ENCODE measurements at regions not wholly inside any gene's neighbourhood (a gene's known extent, or its start where the extent isn't known, plus 50 kb on each side); places are given as distances from the start of the nearest gene placed in this dataset.

DNA sequence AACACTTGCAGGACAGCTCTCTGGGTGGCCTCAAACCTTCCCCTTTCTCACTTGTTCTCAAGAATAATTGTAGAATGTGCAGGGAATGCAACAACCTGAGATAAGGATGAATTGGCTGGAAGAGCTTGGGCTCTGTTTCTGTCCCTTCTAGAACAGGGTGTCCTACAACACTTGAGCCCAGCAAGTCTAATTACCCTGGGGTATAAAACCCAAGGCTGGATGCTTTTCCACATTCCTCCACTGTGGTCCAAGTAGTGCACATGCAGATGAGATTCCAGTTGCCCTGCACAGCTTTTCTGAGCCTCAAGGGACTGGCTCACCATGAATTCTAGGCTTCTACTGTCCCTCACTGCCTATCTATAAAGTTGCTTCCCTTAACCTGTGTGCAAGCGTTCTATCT lies 140.8 kb upstream of the SPATS2L start:
- TF ChIP-seq, protein P1, sequence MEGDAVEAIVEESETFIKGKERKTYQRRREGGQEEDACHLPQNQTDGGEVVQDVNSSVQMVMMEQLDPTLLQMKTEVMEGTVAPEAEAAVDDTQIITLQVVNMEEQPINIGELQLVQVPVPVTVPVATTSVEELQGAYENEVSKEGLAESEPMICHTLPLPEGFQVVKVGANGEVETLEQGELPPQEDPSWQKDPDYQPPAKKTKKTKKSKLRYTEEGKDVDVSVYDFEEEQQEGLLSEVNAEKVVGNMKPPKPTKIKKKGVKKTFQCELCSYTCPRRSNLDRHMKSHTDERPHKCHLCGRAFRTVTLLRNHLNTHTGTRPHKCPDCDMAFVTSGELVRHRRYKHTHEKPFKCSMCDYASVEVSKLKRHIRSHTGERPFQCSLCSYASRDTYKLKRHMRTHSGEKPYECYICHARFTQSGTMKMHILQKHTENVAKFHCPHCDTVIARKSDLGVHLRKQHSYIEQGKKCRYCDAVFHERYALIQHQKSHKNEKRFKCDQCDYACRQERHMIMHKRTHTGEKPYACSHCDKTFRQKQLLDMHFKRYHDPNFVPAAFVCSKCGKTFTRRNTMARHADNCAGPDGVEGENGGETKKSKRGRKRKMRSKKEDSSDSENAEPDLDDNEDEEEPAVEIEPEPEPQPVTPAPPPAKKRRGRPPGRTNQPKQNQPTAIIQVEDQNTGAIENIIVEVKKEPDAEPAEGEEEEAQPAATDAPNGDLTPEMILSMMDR (IDR thresholded peaks at IDR 0.05): no peak
- TF ChIP-seq ZFX (IDR thresholded peaks at IDR 0.05; ENCODE audit: borderline replicate concordance): no peak
